Spleen (tissue), 7 donors: ENCODE measurements at regions not wholly inside any gene's neighbourhood (a gene's known extent, or its start where the extent isn't known, plus 50 kb on each side); places are given as distances from the start of the nearest gene placed in this dataset.

Experiments
- POLR2A ChIP-seq, 3 donors: fragments of 450-650 bp; IDR thresholded peaks; one replicate each; pipeline ENCODE4 v1.5.1; 2017; ENCODE audit warnings: antibody characterized with exemption in 3 of 3, mild to moderate bottlenecking in 1 of 3
- TF ChIP-seq, protein P1 (sequence below), 11 experiments: fragments of 200-600 bp in 7 of 11; fragments of 450-650 bp in 4 of 11; sonication (generic) in 4 of 11; IDR thresholded peaks in 8 of 11; conservative IDR thresholded peaks in 3 of 11; 1 replicate in 7 of 11; 2 replicates in 4 of 11; pipeline versions ENCODE4 v1.4.0 to v1.8.0; 2016 to 2021; ENCODE audit warnings: antibody characterized with exemption in 11 of 11, inconsistent platforms in 4 of 11, mild to moderate bottlenecking in 1 of 11
- donor health status: DM: no; HTN: no; CAD: no; lungs with moderate emphysema.
- donor health status: DM: no; HTN: no; CAD: no.
- donor health status: DM: no; HTN: no; CAD: no.

DNA sequence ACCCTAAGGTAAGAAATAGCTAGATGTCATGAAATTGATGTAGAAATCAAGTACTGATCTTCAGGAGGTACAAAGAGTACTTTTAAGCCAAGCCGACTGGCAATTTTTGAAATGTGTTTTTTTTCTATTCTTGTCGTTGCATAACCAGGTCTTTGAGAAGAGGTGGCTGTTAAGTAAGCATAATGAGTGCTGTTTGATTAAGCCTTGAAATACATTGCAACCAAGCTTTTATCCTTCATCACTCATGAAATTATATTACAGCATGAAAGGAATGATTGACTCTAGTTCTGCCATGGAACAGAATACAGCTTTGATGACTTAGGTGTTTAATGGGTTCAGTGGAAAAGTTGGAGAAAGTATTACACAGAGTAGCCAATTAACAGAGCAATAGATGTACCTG lies 1720.2 kb upstream of the SEL1L start:
- no peak for TF ChIP-seq POLR2A (IDR thresholded peaks at IDR 0.05)
- TF ChIP-seq, protein P1, sequence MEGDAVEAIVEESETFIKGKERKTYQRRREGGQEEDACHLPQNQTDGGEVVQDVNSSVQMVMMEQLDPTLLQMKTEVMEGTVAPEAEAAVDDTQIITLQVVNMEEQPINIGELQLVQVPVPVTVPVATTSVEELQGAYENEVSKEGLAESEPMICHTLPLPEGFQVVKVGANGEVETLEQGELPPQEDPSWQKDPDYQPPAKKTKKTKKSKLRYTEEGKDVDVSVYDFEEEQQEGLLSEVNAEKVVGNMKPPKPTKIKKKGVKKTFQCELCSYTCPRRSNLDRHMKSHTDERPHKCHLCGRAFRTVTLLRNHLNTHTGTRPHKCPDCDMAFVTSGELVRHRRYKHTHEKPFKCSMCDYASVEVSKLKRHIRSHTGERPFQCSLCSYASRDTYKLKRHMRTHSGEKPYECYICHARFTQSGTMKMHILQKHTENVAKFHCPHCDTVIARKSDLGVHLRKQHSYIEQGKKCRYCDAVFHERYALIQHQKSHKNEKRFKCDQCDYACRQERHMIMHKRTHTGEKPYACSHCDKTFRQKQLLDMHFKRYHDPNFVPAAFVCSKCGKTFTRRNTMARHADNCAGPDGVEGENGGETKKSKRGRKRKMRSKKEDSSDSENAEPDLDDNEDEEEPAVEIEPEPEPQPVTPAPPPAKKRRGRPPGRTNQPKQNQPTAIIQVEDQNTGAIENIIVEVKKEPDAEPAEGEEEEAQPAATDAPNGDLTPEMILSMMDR (IDR thresholded peaks at IDR 0.05 in 8 of 11, conservative IDR thresholded peaks at IDR 0.05 in 3 of 11): no peak
